ENCODE measurements at regions not wholly inside any gene's neighbourhood (a gene's known extent, or its start where the extent isn't known, plus 50 kb on each side); places are given as distances from the start of the nearest gene placed in this dataset.
"Not testable (repeated sequence)": the region's sequence is repeated elsewhere in the genome, so short reads cannot be mapped to it uniquely, and the experiment has no call there.

GRCh38 chr6:137681445-137682009 is 185.5 kb upstream of the TNFAIP3 start:
- Histone ChIP-seq H3K9ac (ENCODE audit: low read depth, low read length) (no peak overlapping the region), H3K4me3 (ENCODE audit: low read depth, low read length) (no peak overlapping the region), H3K27me3 (ENCODE audit: control insufficient read depth, insufficient read depth, low read length) (no peaks in the 10 kb centered on the region), H3K4me1 (ENCODE audit: control insufficient read depth, insufficient read depth, low read length) (no peaks in the 10 kb centered on the region), H3K36me3 (ENCODE audit: control insufficient read depth, insufficient read depth, low read length) (no peaks in the 10 kb centered on the region), H3K9me3 (ENCODE audit: control insufficient read depth, insufficient read depth, low read length) (no peaks in the 10 kb centered on the region)

GRCh38 chr6:137682658-137683057 is 184.4 kb upstream of the TNFAIP3 start:
- H3K4me3 ChIP-seq (ENCODE audit: low read depth, low read length); H3K9ac ChIP-seq (ENCODE audit: low read depth, low read length); H3K4me1 ChIP-seq (ENCODE audit: control insufficient read depth, insufficient read depth, low read length); H3K36me3 ChIP-seq (ENCODE audit: control insufficient read depth, insufficient read depth, low read length); H3K9me3 ChIP-seq (ENCODE audit: control insufficient read depth, insufficient read depth, low read length); H3K27me3 ChIP-seq (ENCODE audit: control insufficient read depth, insufficient read depth, low read length): not testable (repeated sequence)

GRCh38 chr6:137683916-137684315 is 183.1 kb upstream of the TNFAIP3 start:
- no peaks in the 10 kb centered on the region for H3K4me1 ChIP-seq (ENCODE audit: control insufficient read depth, insufficient read depth, low read length)
- no peak overlapping the region for H3K9ac ChIP-seq (ENCODE audit: low read depth, low read length)
- H3K36me3 ChIP-seq (ENCODE audit: control insufficient read depth, insufficient read depth, low read length) = no peaks in the 10 kb centered on the region

GRCh38 chr6:137685798-137686375 is 181.2 kb upstream of the TNFAIP3 start:
- Histone ChIP-seq H3K27me3 (ENCODE audit: control insufficient read depth, insufficient read depth, low read length) (no peaks in the 10 kb centered on the region), H3K4me3 (ENCODE audit: low read depth, low read length) (no peak overlapping the region), H3K4me1 (ENCODE audit: control insufficient read depth, insufficient read depth, low read length) (no peaks in the 10 kb centered on the region), H3K36me3 (ENCODE audit: control insufficient read depth, insufficient read depth, low read length) (no peaks in the 10 kb centered on the region), H3K9me3 (ENCODE audit: control insufficient read depth, insufficient read depth, low read length) (no peaks in the 10 kb centered on the region), H3K9ac (ENCODE audit: low read depth, low read length) (no peak overlapping the region)

More at GRCh38 chr6:137683916-137684315, 183.1 kb upstream of the TNFAIP3 start:
- Histone ChIP-seq H3K9me3 (ENCODE audit: control insufficient read depth, insufficient read depth, low read length) (no peaks in the 10 kb centered on the region), H3K4me3 (ENCODE audit: low read depth, low read length) (no peak overlapping the region), H3K27me3 (ENCODE audit: control insufficient read depth, insufficient read depth, low read length) (no peaks in the 10 kb centered on the region)

- no peaks in the 10 kb centered on the region for H3K36me3 ChIP-seq (ENCODE audit: control insufficient read depth, insufficient read depth, low read length)
- no peaks in the 10 kb centered on the region for H3K4me1 ChIP-seq (ENCODE audit: control insufficient read depth, insufficient read depth, low read length)
- no peak overlapping the region for H3K4me3 ChIP-seq (ENCODE audit: low read depth, low read length)
- no peaks in the 10 kb centered on the region for H3K9me3 ChIP-seq (ENCODE audit: control insufficient read depth, insufficient read depth, low read length)
- no peaks in the 10 kb centered on the region for H3K27me3 ChIP-seq (ENCODE audit: control insufficient read depth, insufficient read depth, low read length)
- no peak overlapping the region for H3K9ac ChIP-seq (ENCODE audit: low read depth, low read length)
Observed at GRCh38 chr6:137687818-137688217, 179.2 kb upstream of the TNFAIP3 start.

GRCh38 chr6:137688230-137688971 is 178.7 kb upstream of the TNFAIP3 start:
- no peaks in the 10 kb centered on the region for H3K9me3 ChIP-seq (ENCODE audit: control insufficient read depth, insufficient read depth, low read length)

GRCh38 chr6:137689377-137689776 is 177.7 kb upstream of the TNFAIP3 start:
- no peaks in the 10 kb centered on the region for H3K36me3 ChIP-seq (ENCODE audit: control insufficient read depth, insufficient read depth, low read length)
- H3K4me1 ChIP-seq (ENCODE audit: control insufficient read depth, insufficient read depth, low read length) = no peaks in the 10 kb centered on the region
- no peaks in the 10 kb centered on the region for H3K27me3 ChIP-seq (ENCODE audit: control insufficient read depth, insufficient read depth, low read length)
- no peak overlapping the region for H3K4me3 ChIP-seq (ENCODE audit: low read depth, low read length)
- no peak overlapping the region for H3K9ac ChIP-seq (ENCODE audit: low read depth, low read length)
- no peaks in the 10 kb centered on the region for H3K9me3 ChIP-seq (ENCODE audit: control insufficient read depth, insufficient read depth, low read length)

More at GRCh38 chr6:137688230-137688971, 178.7 kb upstream of the TNFAIP3 start:
- Histone ChIP-seq H3K9ac (ENCODE audit: low read depth, low read length) (no peak overlapping the region), H3K4me1 (ENCODE audit: control insufficient read depth, insufficient read depth, low read length) (no peaks in the 10 kb centered on the region), H3K36me3 (ENCODE audit: control insufficient read depth, insufficient read depth, low read length) (no peaks in the 10 kb centered on the region), H3K4me3 (ENCODE audit: low read depth, low read length) (no peak overlapping the region), H3K27me3 (ENCODE audit: control insufficient read depth, insufficient read depth, low read length) (no peaks in the 10 kb centered on the region)

GRCh38 chr6:137690034-137690433 is 177.0 kb upstream of the TNFAIP3 start:
- H3K27me3 ChIP-seq (ENCODE audit: control insufficient read depth, insufficient read depth, low read length) = no peaks in the 10 kb centered on the region

GRCh38 chr6:137690721-137691120 is 176.3 kb upstream of the TNFAIP3 start:
- H3K36me3 ChIP-seq (ENCODE audit: control insufficient read depth, insufficient read depth, low read length) = no peaks in the 10 kb centered on the region
- H3K27me3 ChIP-seq (ENCODE audit: control insufficient read depth, insufficient read depth, low read length) = no peaks in the 10 kb centered on the region
- H3K4me3 ChIP-seq (ENCODE audit: low read depth, low read length) = no peak overlapping the region
- no peak overlapping the region for H3K9ac ChIP-seq (ENCODE audit: low read depth, low read length)
- H3K9me3 ChIP-seq (ENCODE audit: control insufficient read depth, insufficient read depth, low read length) = no peaks in the 10 kb centered on the region
- no peaks in the 10 kb centered on the region for H3K4me1 ChIP-seq (ENCODE audit: control insufficient read depth, insufficient read depth, low read length)

More at GRCh38 chr6:137690034-137690433, 177.0 kb upstream of the TNFAIP3 start:
- Histone ChIP-seq H3K4me3 (ENCODE audit: low read depth, low read length) (no peak overlapping the region), H3K9me3 (ENCODE audit: control insufficient read depth, insufficient read depth, low read length) (no peaks in the 10 kb centered on the region), H3K4me1 (ENCODE audit: control insufficient read depth, insufficient read depth, low read length) (no peaks in the 10 kb centered on the region), H3K36me3 (ENCODE audit: control insufficient read depth, insufficient read depth, low read length) (no peaks in the 10 kb centered on the region), H3K9ac (ENCODE audit: low read depth, low read length) (no peak overlapping the region)

GRCh38 chr6:137692308-137692707 is 174.8 kb upstream of the TNFAIP3 start:
- Histone ChIP-seq H3K36me3 (ENCODE audit: control insufficient read depth, insufficient read depth, low read length) (no peaks in the 10 kb centered on the region), H3K4me3 (ENCODE audit: low read depth, low read length) (no peak overlapping the region), H3K9me3 (ENCODE audit: control insufficient read depth, insufficient read depth, low read length) (no peaks in the 10 kb centered on the region)

GRCh38 chr6:137692806-137693205 is 174.3 kb upstream of the TNFAIP3 start:
- Histone ChIP-seq H3K27me3 (ENCODE audit: control insufficient read depth, insufficient read depth, low read length) (no peaks in the 10 kb centered on the region), H3K4me1 (ENCODE audit: control insufficient read depth, insufficient read depth, low read length) (peaks cover 5% of the 10 kb centered on the region), H3K9ac (ENCODE audit: low read depth, low read length) (no peak overlapping the region), H3K36me3 (ENCODE audit: control insufficient read depth, insufficient read depth, low read length) (no peaks in the 10 kb centered on the region), H3K4me3 (ENCODE audit: low read depth, low read length) (no peak overlapping the region), H3K9me3 (ENCODE audit: control insufficient read depth, insufficient read depth, low read length) (no peaks in the 10 kb centered on the region)

More at GRCh38 chr6:137692308-137692707, 174.8 kb upstream of the TNFAIP3 start:
- Histone ChIP-seq H3K27me3 (ENCODE audit: control insufficient read depth, insufficient read depth, low read length) (no peaks in the 10 kb centered on the region), H3K4me1 (ENCODE audit: control insufficient read depth, insufficient read depth, low read length) (peaks cover 1% of the 10 kb centered on the region), H3K9ac (ENCODE audit: low read depth, low read length) (no peak overlapping the region)

- peaks cover 5% of the 10 kb centered on the region for H3K4me1 ChIP-seq (ENCODE audit: control insufficient read depth, insufficient read depth, low read length)
- H3K36me3 ChIP-seq (ENCODE audit: control insufficient read depth, insufficient read depth, low read length) = no peaks in the 10 kb centered on the region
- H3K9ac ChIP-seq (ENCODE audit: low read depth, low read length) = no peak overlapping the region
- H3K27me3 ChIP-seq (ENCODE audit: control insufficient read depth, insufficient read depth, low read length) = no peaks in the 10 kb centered on the region
- H3K4me3 ChIP-seq (ENCODE audit: low read depth, low read length) = no peak overlapping the region
- H3K9me3 ChIP-seq (ENCODE audit: control insufficient read depth, insufficient read depth, low read length) = no peaks in the 10 kb centered on the region
Observed at GRCh38 chr6:137693711-137694110, 173.3 kb upstream of the TNFAIP3 start.

Data from iPS-15b (cell line).